ENCODE measurements at regions not wholly inside any gene's neighbourhood (a gene's known extent, or its start where the extent isn't known, plus 50 kb on each side); places are given as distances from the start of the nearest gene placed in this dataset.
"Not testable (repeated sequence)": the region's sequence is repeated elsewhere in the genome, so short reads cannot be mapped to it uniquely, and the experiment has no call there.

DNA sequence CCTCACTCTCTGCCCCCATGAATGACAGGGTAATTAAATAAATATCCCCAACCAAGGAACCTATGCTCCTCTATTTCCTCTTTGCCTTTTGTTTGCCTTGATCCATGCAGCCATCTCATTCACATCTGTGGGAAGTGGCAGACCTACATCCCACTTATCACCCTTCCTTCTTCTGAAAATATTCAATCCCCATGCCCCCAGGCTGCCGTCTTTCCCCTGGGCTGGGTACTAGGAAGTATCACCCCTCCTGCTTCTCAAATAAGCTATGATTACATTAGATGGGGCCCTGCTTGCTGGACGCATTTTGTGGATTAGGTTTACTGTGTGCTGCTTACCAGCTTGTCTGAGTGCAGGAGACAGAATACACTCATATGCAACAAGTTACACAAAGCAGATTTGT is 670.2 kb upstream of the TPTE start:
- not testable (repeated sequence) for H3K9me3 ChIP-seq (ENCODE audit: control insufficient read depth in 4 of 4, low read length in 3 of 4); DNase-seq (ENCODE audit: low spot score); H3K9ac ChIP-seq (ENCODE audit: low read depth in 1 of 2, low read length in 2 of 2); H3K4me3 ChIP-seq (ENCODE audit: low read depth in 1 of 3, low read length in 3 of 3); H3K36me3 ChIP-seq (ENCODE audit: control insufficient read depth in 4 of 4, insufficient read depth in 3 of 4, low read depth in 1 of 4, low read length in 3 of 4); H3K4me1 ChIP-seq (ENCODE audit: control insufficient read depth in 4 of 4, insufficient read depth in 4 of 4, low read length in 3 of 4); H3K27me3 ChIP-seq (ENCODE audit: control insufficient read depth in 4 of 4, insufficient read depth in 4 of 4, low read length in 3 of 4); H3K27ac ChIP-seq (ENCODE audit: low read depth in 1 of 2, low read length in 2 of 2)
- 47% methylated on average over 2 of the region's 2 CpGs for WGBS

DNA sequence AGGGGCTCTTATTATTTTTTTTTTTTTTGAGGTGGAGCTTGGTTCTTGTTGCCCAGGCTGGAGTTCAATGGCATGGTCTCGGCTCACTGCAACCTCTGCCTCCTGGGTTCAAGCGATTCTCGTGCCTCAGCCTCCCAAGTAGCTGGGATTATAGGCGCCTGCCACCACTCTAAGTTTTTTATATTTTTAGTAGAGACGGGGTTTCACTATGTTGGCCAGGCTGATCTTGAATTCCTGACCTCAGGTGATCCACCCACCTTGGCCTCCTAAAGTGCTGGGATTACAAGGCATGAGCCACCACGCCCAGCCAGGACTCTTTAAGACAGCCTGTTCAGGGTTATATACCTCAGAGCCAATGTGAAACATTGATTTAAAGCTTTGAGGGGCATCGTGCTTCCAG is 669.7 kb upstream of the TPTE start:
- DNase-seq (ENCODE audit: low spot score); H3K4me1 ChIP-seq (ENCODE audit: control insufficient read depth in 4 of 4, insufficient read depth in 4 of 4, low read length in 3 of 4); H3K4me3 ChIP-seq (ENCODE audit: low read depth in 1 of 3, low read length in 3 of 3); H3K36me3 ChIP-seq (ENCODE audit: control insufficient read depth in 4 of 4, insufficient read depth in 3 of 4, low read depth in 1 of 4, low read length in 3 of 4); H3K9me3 ChIP-seq (ENCODE audit: control insufficient read depth in 4 of 4, low read length in 3 of 4); H3K27me3 ChIP-seq (ENCODE audit: control insufficient read depth in 4 of 4, insufficient read depth in 4 of 4, low read length in 3 of 4); H3K9ac ChIP-seq (ENCODE audit: low read depth in 1 of 2, low read length in 2 of 2); H3K27ac ChIP-seq (ENCODE audit: low read depth in 1 of 2, low read length in 2 of 2): not testable (repeated sequence)
- 50% methylated on average over 6 of the region's 7 CpGs for WGBS

DNA sequence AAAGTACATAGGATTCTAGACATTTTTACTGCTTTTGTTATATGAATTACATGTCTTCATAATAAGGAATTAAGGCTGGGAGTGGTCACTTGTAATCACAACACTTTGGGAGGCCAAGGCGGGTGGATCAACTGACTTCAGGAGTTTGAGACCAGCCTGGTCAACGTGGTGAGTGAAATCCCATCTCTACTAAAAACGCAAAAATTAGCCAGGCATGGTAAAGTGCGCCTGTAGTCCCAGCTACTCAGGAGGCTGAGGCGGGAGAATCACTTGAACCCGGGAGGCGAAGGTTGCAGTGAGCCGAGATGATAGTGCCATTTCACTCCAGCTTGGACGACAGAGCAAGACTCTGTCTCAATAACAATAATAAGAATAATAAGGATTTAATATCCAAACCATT is 663.8 kb upstream of the TPTE start:
- not testable (repeated sequence) for H3K27me3 ChIP-seq (ENCODE audit: control insufficient read depth in 4 of 4, insufficient read depth in 4 of 4, low read length in 3 of 4); H3K9me3 ChIP-seq (ENCODE audit: control insufficient read depth in 4 of 4, low read length in 3 of 4); H3K27ac ChIP-seq (ENCODE audit: low read depth in 1 of 2, low read length in 2 of 2); H3K4me3 ChIP-seq (ENCODE audit: low read depth in 1 of 3, low read length in 3 of 3); H3K36me3 ChIP-seq (ENCODE audit: control insufficient read depth in 4 of 4, insufficient read depth in 3 of 4, low read depth in 1 of 4, low read length in 3 of 4); H3K4me1 ChIP-seq (ENCODE audit: control insufficient read depth in 4 of 4, insufficient read depth in 4 of 4, low read length in 3 of 4); H3K9ac ChIP-seq (ENCODE audit: low read depth in 1 of 2, low read length in 2 of 2); DNase-seq (ENCODE audit: low spot score)
- WGBS: 52% methylated on average over 9 of the region's 9 CpGs

DNA sequence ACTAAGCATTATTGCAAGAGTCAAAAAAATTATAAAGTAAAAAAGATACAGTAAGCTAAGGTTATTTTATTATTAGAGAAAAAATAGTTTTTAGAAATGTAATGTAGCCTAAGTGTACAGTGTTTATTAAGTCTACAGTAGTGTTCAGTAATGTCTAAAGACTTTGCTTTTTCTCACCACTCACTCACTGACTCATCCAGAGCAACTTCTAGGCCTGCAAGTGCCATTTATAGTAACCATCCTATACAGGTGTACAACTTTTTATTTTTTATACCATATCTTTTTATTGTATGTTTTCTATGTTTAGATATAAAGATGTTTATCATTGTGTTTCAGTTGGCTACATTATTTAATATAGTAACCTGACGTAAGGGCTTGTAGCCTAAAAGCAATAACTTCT is 661.5 kb upstream of the TPTE start:
- not testable (repeated sequence) for DNase-seq (ENCODE audit: low spot score); H3K4me3 ChIP-seq (ENCODE audit: low read depth in 1 of 3, low read length in 3 of 3); H3K27ac ChIP-seq (ENCODE audit: low read depth in 1 of 2, low read length in 2 of 2); H3K9ac ChIP-seq (ENCODE audit: low read depth in 1 of 2, low read length in 2 of 2); H3K27me3 ChIP-seq (ENCODE audit: control insufficient read depth in 4 of 4, insufficient read depth in 4 of 4, low read length in 3 of 4); H3K9me3 ChIP-seq (ENCODE audit: control insufficient read depth in 4 of 4, low read length in 3 of 4); H3K36me3 ChIP-seq (ENCODE audit: control insufficient read depth in 4 of 4, insufficient read depth in 3 of 4, low read depth in 1 of 4, low read length in 3 of 4); H3K4me1 ChIP-seq (ENCODE audit: control insufficient read depth in 4 of 4, insufficient read depth in 4 of 4, low read length in 3 of 4)
- WGBS: 43% methylated on average over 1 of the region's 1 CpG

DNA sequence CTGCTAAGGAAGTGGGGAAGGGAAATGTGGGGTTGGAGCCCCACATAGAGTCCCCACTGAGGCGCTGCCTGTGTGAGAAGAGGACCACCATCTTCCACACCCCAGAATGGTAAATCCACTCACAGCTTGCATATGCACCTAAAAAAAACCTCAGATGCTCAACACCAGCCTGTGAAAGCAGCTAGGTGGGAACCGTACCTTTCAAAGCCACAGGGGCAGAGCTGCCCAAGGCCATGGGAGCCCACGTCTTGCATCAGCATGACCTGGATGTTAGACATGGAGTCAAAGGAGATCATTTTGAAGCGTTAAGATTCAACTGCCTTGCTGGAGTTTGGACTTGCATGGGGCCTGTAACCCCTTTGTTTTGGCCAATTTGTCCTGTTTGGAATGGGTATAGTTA is 658.9 kb upstream of the TPTE start:
- 47% methylated on average over 4 of the region's 4 CpGs for WGBS
- H3K27ac ChIP-seq (ENCODE audit: low read depth in 1 of 2, low read length in 2 of 2); H3K4me1 ChIP-seq (ENCODE audit: control insufficient read depth in 4 of 4, insufficient read depth in 4 of 4, low read length in 3 of 4); H3K27me3 ChIP-seq (ENCODE audit: control insufficient read depth in 4 of 4, insufficient read depth in 4 of 4, low read length in 3 of 4); H3K36me3 ChIP-seq (ENCODE audit: control insufficient read depth in 4 of 4, insufficient read depth in 3 of 4, low read depth in 1 of 4, low read length in 3 of 4); H3K9ac ChIP-seq (ENCODE audit: low read depth in 1 of 2, low read length in 2 of 2); H3K9me3 ChIP-seq (ENCODE audit: control insufficient read depth in 4 of 4, low read length in 3 of 4); H3K4me3 ChIP-seq (ENCODE audit: low read depth in 1 of 3, low read length in 3 of 3); DNase-seq (ENCODE audit: low spot score): not testable (repeated sequence)

DNA sequence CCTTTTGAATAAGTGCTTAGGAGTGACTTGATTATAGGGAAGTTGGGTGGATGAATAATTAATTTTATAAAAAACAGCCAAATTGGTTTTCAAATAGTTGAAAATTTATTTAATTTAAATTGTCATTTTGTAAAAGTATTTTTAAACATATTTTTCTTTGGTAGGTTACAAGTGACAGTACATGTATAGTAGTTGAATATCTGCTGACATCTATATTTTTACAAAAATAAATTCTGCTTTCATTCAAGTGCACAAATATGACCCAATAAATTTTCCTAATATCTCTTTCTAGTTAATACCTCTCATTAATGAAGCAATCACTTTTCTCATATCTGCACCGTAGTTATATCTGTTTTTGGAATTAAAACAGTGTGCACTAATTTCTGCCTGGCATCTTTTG is 653.6 kb upstream of the TPTE start:
- not testable (repeated sequence) for H3K27ac ChIP-seq (ENCODE audit: low read depth in 1 of 2, low read length in 2 of 2); H3K9me3 ChIP-seq (ENCODE audit: control insufficient read depth in 4 of 4, low read length in 3 of 4); H3K4me3 ChIP-seq (ENCODE audit: low read depth in 1 of 3, low read length in 3 of 3); H3K9ac ChIP-seq (ENCODE audit: low read depth in 1 of 2, low read length in 2 of 2); DNase-seq (ENCODE audit: low spot score); H3K36me3 ChIP-seq (ENCODE audit: control insufficient read depth in 4 of 4, insufficient read depth in 3 of 4, low read depth in 1 of 4, low read length in 3 of 4); H3K27me3 ChIP-seq (ENCODE audit: control insufficient read depth in 4 of 4, insufficient read depth in 4 of 4, low read length in 3 of 4); H3K4me1 ChIP-seq (ENCODE audit: control insufficient read depth in 4 of 4, insufficient read depth in 4 of 4, low read length in 3 of 4)
- 60% methylated on average over 1 of the region's 1 CpG for WGBS

DNA sequence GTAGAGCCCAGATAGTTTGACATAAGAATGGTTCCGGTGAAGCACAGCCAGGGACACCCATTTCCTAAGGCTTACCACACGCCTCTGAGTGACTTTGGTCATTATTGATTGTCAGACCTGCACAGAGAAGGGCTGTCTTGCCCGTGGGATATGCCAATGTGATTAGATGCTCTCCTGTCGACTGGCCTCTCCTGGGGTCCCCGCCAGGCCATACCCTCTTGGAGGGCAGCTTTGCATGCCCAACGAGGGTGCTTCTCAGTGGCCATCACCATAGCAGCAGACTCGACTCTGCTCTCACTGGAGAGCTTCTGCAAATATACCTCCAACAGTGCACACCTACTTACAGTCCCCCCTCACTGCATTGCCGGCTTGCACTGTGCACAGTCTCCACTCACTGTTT is 648.3 kb upstream of the TPTE start:
- not testable (repeated sequence) for H3K9ac ChIP-seq (ENCODE audit: low read depth in 1 of 2, low read length in 2 of 2); H3K27me3 ChIP-seq (ENCODE audit: control insufficient read depth in 4 of 4, insufficient read depth in 4 of 4, low read length in 3 of 4); H3K27ac ChIP-seq (ENCODE audit: low read depth in 1 of 2, low read length in 2 of 2); DNase-seq (ENCODE audit: low spot score); H3K4me1 ChIP-seq (ENCODE audit: control insufficient read depth in 4 of 4, insufficient read depth in 4 of 4, low read length in 3 of 4); H3K36me3 ChIP-seq (ENCODE audit: control insufficient read depth in 4 of 4, insufficient read depth in 3 of 4, low read depth in 1 of 4, low read length in 3 of 4); H3K4me3 ChIP-seq (ENCODE audit: low read depth in 1 of 3, low read length in 3 of 3); H3K9me3 ChIP-seq (ENCODE audit: control insufficient read depth in 4 of 4, low read length in 3 of 4)
- WGBS: 51% methylated on average over 8 of the region's 8 CpGs

DNA sequence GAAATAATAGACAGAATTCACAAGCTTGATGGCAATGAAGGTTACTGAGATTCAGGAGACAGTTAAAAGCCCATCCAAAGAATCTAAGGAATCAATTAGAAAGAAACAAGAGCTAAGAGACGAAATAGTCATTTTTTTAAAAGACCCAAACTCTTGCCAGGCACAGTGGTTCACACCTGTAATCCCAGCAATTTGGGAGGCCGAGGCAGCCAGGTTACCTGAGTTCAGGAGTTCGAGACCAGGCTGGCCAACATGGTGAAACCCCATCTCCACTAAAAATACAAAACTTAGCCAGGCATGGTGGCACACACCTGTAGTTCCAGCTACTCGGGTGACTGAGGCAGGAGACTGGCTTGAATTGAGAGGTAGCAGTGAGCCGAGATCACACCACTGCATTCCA is 647.2 kb upstream of the TPTE start:
- H3K9ac ChIP-seq (ENCODE audit: low read depth in 1 of 2, low read length in 2 of 2); H3K4me1 ChIP-seq (ENCODE audit: control insufficient read depth in 4 of 4, insufficient read depth in 4 of 4, low read length in 3 of 4); H3K4me3 ChIP-seq (ENCODE audit: low read depth in 1 of 3, low read length in 3 of 3); H3K36me3 ChIP-seq (ENCODE audit: control insufficient read depth in 4 of 4, insufficient read depth in 3 of 4, low read depth in 1 of 4, low read length in 3 of 4); H3K27ac ChIP-seq (ENCODE audit: low read depth in 1 of 2, low read length in 2 of 2); H3K27me3 ChIP-seq (ENCODE audit: control insufficient read depth in 4 of 4, insufficient read depth in 4 of 4, low read length in 3 of 4); H3K9me3 ChIP-seq (ENCODE audit: control insufficient read depth in 4 of 4, low read length in 3 of 4); DNase-seq (ENCODE audit: low spot score): not testable (repeated sequence)
- 48% methylated on average over 5 of the region's 5 CpGs for WGBS

DNA sequence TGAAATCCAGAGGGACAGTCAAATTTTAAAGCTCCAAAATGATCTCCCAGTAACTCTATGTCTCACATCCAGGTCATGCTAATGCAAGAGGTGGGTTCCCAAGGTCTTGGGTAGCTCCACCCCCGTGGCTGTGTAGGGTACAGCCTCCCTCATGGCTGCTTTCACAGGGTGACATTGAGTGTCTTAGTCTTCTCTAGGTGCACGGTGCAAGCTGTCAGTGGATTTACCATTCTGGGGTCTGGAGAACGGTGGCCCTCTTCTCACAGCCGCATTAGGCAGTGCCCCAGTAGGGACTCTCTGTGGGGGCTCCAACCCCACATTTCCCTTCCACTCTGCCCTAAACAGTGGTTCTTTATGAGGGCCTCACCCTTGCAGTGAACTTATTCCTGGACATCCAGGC is 640.0 kb upstream of the TPTE start:
- not testable (repeated sequence) for H3K27me3 ChIP-seq (ENCODE audit: control insufficient read depth in 4 of 4, insufficient read depth in 4 of 4, low read length in 3 of 4); H3K9me3 ChIP-seq (ENCODE audit: control insufficient read depth in 4 of 4, low read length in 3 of 4); DNase-seq (ENCODE audit: low spot score); H3K9ac ChIP-seq (ENCODE audit: low read depth in 1 of 2, low read length in 2 of 2); H3K4me1 ChIP-seq (ENCODE audit: control insufficient read depth in 4 of 4, insufficient read depth in 4 of 4, low read length in 3 of 4); H3K4me3 ChIP-seq (ENCODE audit: low read depth in 1 of 3, low read length in 3 of 3); H3K36me3 ChIP-seq (ENCODE audit: control insufficient read depth in 4 of 4, insufficient read depth in 3 of 4, low read depth in 1 of 4, low read length in 3 of 4); H3K27ac ChIP-seq (ENCODE audit: low read depth in 1 of 2, low read length in 2 of 2)
- 52% methylated on average over 4 of the region's 4 CpGs for WGBS
